GM19025 (cell line): ENCODE measurements at regions not wholly inside any gene's neighbourhood (a gene's known extent, or its start where the extent isn't known, plus 50 kb on each side); places are given as distances from the start of the nearest gene placed in this dataset.
A peak's percentile ranks its signal among the peaks of the same experiment; 100 is the strongest.

Experiments used
- ATAC-seq: cut with Tn5 transposase; IDR thresholded peaks from one replicate; pipeline ENCODE4 v1.9.1; 2021; ENCODE audit warnings: mild to moderate bottlenecking, low read depth, moderate library complexity; ENCODE audit not compliant: unreplicated experiment

GRCh38 chr5:147162740-147163139, 72.1 kb upstream of the STK32A start:
- ATAC-seq = no peak

- no peak for ATAC-seq
Measured at GRCh38 chr5:147167529-147167928, 67.3 kb upstream of the STK32A start.

DNA sequence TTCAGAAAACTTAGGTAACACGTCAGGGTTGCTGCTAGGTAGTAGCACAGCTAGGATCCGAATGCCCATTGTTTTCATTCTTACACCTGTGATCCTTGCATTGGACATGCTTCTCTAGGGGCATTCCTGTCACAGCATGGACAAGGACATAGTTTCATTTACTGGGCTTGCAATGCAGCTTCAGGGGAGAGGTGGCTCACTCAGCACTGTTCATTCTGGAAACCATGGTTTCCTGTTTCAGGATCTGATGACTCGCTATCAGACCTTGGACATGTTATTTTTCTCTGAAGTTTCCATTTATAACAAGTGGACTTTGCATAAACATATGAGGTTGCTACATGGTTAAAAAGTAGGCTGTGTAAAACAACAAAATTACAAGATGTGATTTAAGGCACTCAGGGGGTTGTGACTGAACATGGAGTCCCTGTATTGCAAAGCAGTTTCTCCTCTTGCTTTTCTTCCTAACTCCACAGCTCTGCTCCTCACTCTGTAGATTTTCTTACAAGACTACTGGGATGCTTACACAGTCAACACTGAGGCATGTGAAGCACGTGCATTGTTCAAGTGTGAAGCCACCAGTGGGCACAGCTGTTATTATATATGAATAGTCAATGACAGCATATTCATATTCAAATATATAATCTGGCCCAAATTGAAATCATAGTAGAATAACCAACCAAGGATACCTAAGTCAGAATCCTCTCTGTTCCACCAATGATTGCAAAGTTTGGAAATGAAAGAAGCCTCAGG, 66.1 kb upstream of the STK32A start:
- ATAC-seq = no peak

DNA sequence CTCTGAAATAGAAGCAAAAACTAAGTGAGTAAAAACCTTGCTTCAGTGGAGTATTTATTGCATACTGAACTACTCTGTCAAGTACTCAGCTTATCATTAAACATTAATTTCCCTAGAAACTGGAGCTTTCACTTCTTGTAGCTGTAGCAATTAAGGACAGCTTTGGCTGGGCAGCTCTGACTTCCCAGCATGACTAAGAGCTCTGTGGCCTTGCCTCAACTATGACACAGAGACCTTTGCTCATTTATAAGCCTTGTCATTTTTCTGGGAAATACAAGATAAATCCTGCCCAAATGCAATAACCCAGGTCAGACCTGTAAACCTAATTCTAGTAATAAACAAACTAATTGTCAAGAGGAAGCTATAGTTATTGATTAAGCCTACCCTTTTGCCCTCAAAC, 65.4 kb upstream of the STK32A start:
- ATAC-seq = peak; percentile 49

DNA sequence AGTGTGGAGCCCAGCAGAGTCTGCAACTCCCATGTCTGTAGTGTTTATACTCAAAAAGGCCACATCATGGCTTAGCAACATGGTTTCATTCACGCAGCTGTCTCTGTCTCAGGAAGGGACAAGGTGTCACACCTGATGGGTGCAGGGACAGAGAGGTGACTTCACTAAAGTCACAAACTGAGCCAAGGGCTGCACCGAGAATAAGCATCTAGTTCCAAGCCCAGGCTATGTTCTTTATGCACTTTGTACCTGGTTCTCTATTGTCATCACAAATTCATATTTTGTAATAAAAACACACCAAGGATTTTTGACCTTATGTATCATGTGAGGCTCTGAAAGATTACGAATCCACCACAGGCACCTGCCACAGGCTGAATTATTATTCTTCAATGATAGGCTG, 64.9 kb upstream of the STK32A start:
- ATAC-seq = peak; percentile 23

DNA sequence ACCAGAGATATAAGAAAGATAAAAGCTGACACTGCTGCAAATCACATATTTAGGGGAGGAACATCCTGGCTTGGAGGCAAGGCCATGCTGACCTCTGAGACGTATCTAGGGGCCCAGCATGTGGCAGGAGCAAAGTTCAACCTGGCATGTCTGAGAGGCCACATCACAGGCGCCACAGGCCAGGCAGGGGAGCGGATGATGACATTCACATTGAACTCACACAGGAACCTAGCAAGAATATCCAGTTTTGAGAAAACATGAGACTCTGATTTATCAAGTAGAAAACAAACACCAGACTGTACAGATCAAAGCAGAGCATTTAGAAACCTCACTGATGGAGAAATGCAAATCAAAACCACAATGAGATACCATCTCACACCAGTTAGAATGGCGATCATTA, 64.2 kb upstream of the STK32A start:
- peak; percentile 58 for ATAC-seq

DNA sequence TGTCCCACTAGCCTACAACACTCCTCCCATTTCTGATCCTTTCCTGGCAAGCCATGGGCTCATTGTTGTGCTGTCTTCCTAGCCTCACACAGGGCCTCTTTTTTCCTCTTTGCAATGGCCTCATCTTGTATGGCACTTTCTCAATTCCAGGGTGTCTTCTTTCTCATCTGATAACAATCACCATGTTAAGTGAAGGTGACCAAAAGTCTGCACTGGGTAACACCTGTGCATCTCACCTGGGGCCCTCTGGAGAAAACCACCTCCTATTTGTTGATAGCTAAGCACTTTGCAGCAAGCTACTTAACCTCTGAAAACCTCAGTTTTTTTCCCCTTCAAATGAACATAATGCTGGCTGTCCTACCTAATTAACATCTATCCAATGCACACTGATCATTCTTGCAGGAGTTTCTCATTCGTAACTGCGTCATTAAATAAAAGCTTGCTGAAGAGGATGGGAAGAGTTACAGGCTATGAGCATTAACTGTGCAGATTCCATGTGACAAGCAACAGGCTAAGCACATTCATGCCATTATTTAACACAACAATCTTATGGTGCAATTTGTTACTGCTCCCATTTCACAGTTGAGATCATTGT, 60.1 kb upstream of the STK32A start:
- ATAC-seq = no peak

- ATAC-seq = no peak
Measured at GRCh38 chr5:147175516-147176097, 59.2 kb upstream of the STK32A start.

GRCh38 chr5:147176422-147176821, 58.4 kb upstream of the STK32A start:
- no peak for ATAC-seq

DNA sequence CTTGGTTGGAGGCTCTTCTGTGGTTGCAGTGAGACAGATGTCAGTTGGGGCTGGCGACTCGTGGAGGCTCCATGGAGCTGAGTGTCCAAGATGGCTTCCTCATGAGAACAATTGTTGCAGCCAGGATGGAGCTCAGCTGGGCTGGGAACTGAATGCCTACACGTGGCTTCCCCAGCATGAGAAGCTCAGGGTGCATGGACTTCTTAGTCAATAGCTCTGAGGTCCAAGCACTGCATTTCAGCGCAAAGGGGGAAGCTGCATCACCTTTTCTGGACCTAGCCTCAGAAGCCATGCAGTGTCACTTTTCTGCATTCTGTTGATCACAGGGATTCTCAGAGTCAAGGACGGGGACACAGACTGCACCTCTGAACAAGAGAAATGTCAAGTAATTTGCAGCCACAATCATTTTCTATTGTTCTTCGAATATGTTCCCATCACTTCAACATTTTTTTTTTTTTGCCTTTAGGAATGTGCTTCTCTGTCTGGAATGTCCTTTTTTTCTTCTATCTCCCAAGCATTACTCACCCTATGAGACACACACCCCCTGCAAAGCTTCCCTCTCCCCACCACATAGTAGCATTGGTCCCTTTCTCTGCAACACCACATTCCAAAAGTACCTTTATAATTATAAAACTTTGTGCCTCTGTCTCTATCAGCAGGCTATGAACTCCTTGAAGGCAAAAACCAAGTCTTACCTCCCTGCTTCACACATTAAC, 57.5 kb upstream of the STK32A start:
- no peak for ATAC-seq

DNA sequence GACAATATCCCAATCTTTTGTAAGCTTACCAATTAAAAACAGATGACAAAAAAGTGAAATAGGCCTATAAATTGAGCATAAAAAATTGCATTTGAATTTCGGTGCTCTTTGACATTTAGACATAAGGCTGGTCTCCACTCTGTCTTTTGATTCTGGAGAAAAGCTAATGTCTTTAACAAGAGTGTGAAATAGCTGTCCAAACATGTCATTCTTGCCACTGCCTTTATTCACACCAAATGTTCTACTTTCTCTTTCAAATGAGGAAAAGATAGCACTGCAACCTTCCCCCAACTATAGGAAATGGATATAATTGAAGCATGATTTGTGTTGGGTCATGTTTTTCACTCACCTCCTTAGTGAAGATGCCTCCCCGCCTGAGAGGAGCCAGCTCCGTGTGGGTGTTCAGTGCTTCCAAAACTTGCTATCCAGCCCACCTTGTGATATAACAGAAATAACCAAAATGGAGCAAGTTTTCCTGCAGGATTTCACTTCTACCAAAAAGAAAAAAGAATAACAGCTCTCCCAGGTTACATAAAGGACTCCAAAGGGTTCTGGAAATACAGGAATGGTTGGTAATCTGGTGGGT, 55.2 kb upstream of the STK32A start:
- ATAC-seq = no peak

DNA sequence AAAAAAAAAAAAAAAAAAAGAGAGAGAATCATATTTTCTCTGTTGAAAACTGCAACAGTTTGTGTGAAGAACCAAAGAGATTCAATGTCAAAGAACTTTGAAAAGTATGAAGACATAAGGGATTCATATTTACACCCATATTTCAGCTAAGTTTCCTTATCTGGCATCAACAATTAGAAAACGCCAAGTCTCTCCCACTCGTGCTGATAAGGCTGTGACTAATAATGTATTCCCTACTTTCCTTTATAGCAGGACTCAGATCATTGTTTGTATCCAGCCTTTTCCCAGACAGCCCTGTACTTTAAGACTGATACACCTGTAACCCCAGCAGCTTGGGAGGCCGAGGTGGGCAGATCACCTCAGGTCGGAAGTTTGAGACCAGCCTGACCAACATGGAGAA, 54.1 kb upstream of the STK32A start:
- ATAC-seq = no peak
